CD8-positive, alpha-beta memory T cell (primary cell): ENCODE measurements at regions not wholly inside any gene's neighbourhood (a gene's known extent, or its start where the extent isn't known, plus 50 kb on each side); places are given as distances from the start of the nearest gene placed in this dataset.

Experiments
- CTCF ChIA-PET: fragments of 350-600 bp; sonication (Branson Sonifier 250); formaldehyde crosslinking; loops from one replicate; lab custom pipeline; 2021; ENCODE audit warnings: antibody characterized with exemption; lab: Charles Lee
- POLR2A ChIA-PET: fragments of 350-600 bp; sonication (Branson Sonifier 250); formaldehyde crosslinking; loops from one replicate; lab custom pipeline; 2021; ENCODE audit warnings: antibody characterized with exemption; lab: Charles Lee
- DNase-seq, 5 donors: peaks; one replicate each; pipeline versions ENCODE4 v3.0.0 to v3.0.0-alpha.2; 2020 to 2022; ENCODE audit warnings: mixed read lengths in 1 of 5
- H3K27ac ChIP-seq: one replicate; pipeline ENCODE4 v1.7.0; 2013; ENCODE audit warnings: low read depth, mild to moderate bottlenecking, low read length, moderate library complexity
- H3K27me3 ChIP-seq: 2 replicates; pipeline ENCODE4 v1.7.0; 2013; ENCODE audit warnings: low read length, mild to moderate bottlenecking; ENCODE audit not compliant: insufficient read depth, poor library complexity, severe bottlenecking
- H3K36me3 ChIP-seq: 2 replicates; pipeline ENCODE4 v1.7.0; 2013; ENCODE audit warnings: mild to moderate bottlenecking, low read length, moderate library complexity; ENCODE audit not compliant: insufficient read depth
- H3K4me1 ChIP-seq: 2 replicates; pipeline ENCODE4 v1.7.0; 2013; ENCODE audit warnings: mild to moderate bottlenecking, low read length, moderate library complexity; ENCODE audit not compliant: insufficient read depth
- H3K4me3 ChIP-seq: 2 replicates; pipeline ENCODE4 v1.7.0; 2013; ENCODE audit warnings: mild to moderate bottlenecking, low read length
- H3K9me3 ChIP-seq: 2 replicates; pipeline ENCODE4 v1.7.0; 2013; ENCODE audit warnings: mild to moderate bottlenecking, low read length
- H3K27ac Mint-ChIP-seq, 8 donors: one replicate each; pipeline ENCODE4 v1.8.0; 2020 to 2021; ENCODE audit warnings: mixed read lengths in 8 of 8, mild to moderate bottlenecking in 6 of 8, inconsistent platforms in 3 of 8, moderate library complexity in 3 of 8
- H3K27me3 Mint-ChIP-seq, 2 donors: one replicate each; pipeline ENCODE4 v1.8.0; 2020 to 2021; ENCODE audit warnings: mixed read lengths in 2 of 2, mild to moderate bottlenecking in 1 of 2, moderate library complexity in 1 of 2
- H3K36me3 Mint-ChIP-seq, 3 donors: one replicate each; pipeline ENCODE4 v1.8.0; 2020 to 2021; ENCODE audit warnings: mixed read lengths in 3 of 3, inconsistent platforms in 1 of 3, mild to moderate bottlenecking in 1 of 3
- H3K4me1 Mint-ChIP-seq, 3 donors: one replicate each; pipeline ENCODE4 v1.8.0; 2020 to 2021; ENCODE audit warnings: mixed read lengths in 3 of 3, inconsistent platforms in 1 of 3, mild to moderate bottlenecking in 1 of 3
- H3K4me3 Mint-ChIP-seq, 7 donors: one replicate each; pipeline ENCODE4 v1.8.0; 2020 to 2021; ENCODE audit warnings: mixed read lengths in 7 of 7, mild to moderate bottlenecking in 6 of 7, moderate library complexity in 4 of 7, inconsistent platforms in 2 of 7
- H3K9me3 Mint-ChIP-seq, 5 donors: one replicate each; pipeline ENCODE4 v1.8.0; 2020 to 2022; ENCODE audit warnings: mixed read lengths in 5 of 5, mild to moderate bottlenecking in 3 of 5, moderate library complexity in 2 of 5, inconsistent platforms in 1 of 5

- Histone ChIP-seq H3K4me3 (no peak overlapping the region), H3K27ac (no peak overlapping the region), H3K4me1 (no peaks in the 10 kb centered on the region), H3K9me3 (no peaks in the 10 kb centered on the region), H3K36me3 (no peaks in the 10 kb centered on the region), H3K27me3 (no peaks in the 10 kb centered on the region)
- ChIA-PET POLR2A (no interaction called here), CTCF (no interaction called here)
- peaks cover under 1 to 7% of the 10 kb centered on the region in 2 donors for H3K27me3 Mint-ChIP-seq
- DNase-seq: no peak
- H3K9me3 Mint-ChIP-seq: peaks cover 0 to 4% (median 3%) of the 10 kb centered on the region in 5 donors
- no peak overlapping the region for H3K4me3 Mint-ChIP-seq
- H3K36me3 Mint-ChIP-seq: peaks cover 0 to 2% (median 0%) of the 10 kb centered on the region in 3 donors
- H3K27ac Mint-ChIP-seq: no peak overlapping the region
- peaks cover 0 to 1% (median 0%) of the 10 kb centered on the region in 3 donors for H3K4me1 Mint-ChIP-seq
Observed at GRCh38 chr15:96462768-96463750, 132.6 kb downstream of the NR2F2 start.

- no peaks in the 10 kb centered on the region for H3K4me1 Mint-ChIP-seq
- H3K36me3 ChIP-seq: no peaks in the 10 kb centered on the region
- DNase-seq: no peak
- no peak overlapping the region for H3K27ac Mint-ChIP-seq
- no peak overlapping the region for H3K4me3 ChIP-seq
- H3K9me3 Mint-ChIP-seq: peaks cover 0 to 2% (median 0%) of the 10 kb centered on the region in 5 donors
- no peak overlapping the region for H3K4me3 Mint-ChIP-seq
- H3K27ac ChIP-seq: no peak overlapping the region
- ChIA-PET CTCF (no interaction called here), POLR2A (no interaction called here)
- H3K9me3 ChIP-seq: no peaks in the 10 kb centered on the region
- H3K27me3 ChIP-seq: no peaks in the 10 kb centered on the region
- H3K4me1 ChIP-seq: no peaks in the 10 kb centered on the region
- H3K27me3 Mint-ChIP-seq: no peaks in the 10 kb centered on the region
- H3K36me3 Mint-ChIP-seq: no peaks in the 10 kb centered on the region
Observed at GRCh38 chr15:96466389-96466947, 136.0 kb downstream of the NR2F2 start.

GRCh38 chr15:96468036-96468435 lies 137.5 kb downstream of the NR2F2 start:
- Mint-ChIP-seq H3K9me3 (peaks cover 0 to 4% (median 2%) of the 10 kb centered on the region in 5 donors), H3K4me1 (no peaks in the 10 kb centered on the region), H3K4me3 (no peak overlapping the region), H3K36me3 (no peaks in the 10 kb centered on the region), H3K27ac (no peak overlapping the region), H3K27me3 (no peaks in the 10 kb centered on the region)
- no peaks in the 10 kb centered on the region for H3K27me3 ChIP-seq
- POLR2A ChIA-PET: no interaction called here
- no peak for DNase-seq
- no peaks in the 10 kb centered on the region for H3K4me1 ChIP-seq
- CTCF ChIA-PET: no interaction called here
- H3K4me3 ChIP-seq: no peak overlapping the region
- no peak overlapping the region for H3K27ac ChIP-seq
- H3K36me3 ChIP-seq: no peaks in the 10 kb centered on the region
- no peaks in the 10 kb centered on the region for H3K9me3 ChIP-seq

- H3K4me3 Mint-ChIP-seq: no peak overlapping the region
- POLR2A ChIA-PET: no interaction called here
- CTCF ChIA-PET: no interaction called here
- no peaks in the 10 kb centered on the region for H3K4me1 Mint-ChIP-seq
- Histone ChIP-seq H3K27me3 (no peaks in the 10 kb centered on the region), H3K4me1 (no peaks in the 10 kb centered on the region), H3K27ac (no peak overlapping the region), H3K36me3 (no peaks in the 10 kb centered on the region), H3K4me3 (no peak overlapping the region), H3K9me3 (no peaks in the 10 kb centered on the region)
- H3K27ac Mint-ChIP-seq: no peak overlapping the region
- no peaks in the 10 kb centered on the region for H3K36me3 Mint-ChIP-seq
- H3K9me3 Mint-ChIP-seq: peaks cover 0 to 12% (median 2%) of the 10 kb centered on the region in 5 donors
- H3K27me3 Mint-ChIP-seq: no peaks in the 10 kb centered on the region
- no peak for DNase-seq
Observed at GRCh38 chr15:96470681-96471310, 140.3 kb downstream of the NR2F2 start.

GRCh38 chr15:96472681-96473080 lies 142.2 kb downstream of the NR2F2 start:
- no peaks in the 10 kb centered on the region for H3K36me3 Mint-ChIP-seq
- no peak for DNase-seq
- no peaks in the 10 kb centered on the region for H3K4me1 Mint-ChIP-seq
- Histone ChIP-seq H3K36me3 (no peaks in the 10 kb centered on the region), H3K27ac (no peak overlapping the region), H3K9me3 (no peaks in the 10 kb centered on the region), H3K4me3 (no peak overlapping the region), H3K27me3 (no peaks in the 10 kb centered on the region), H3K4me1 (no peaks in the 10 kb centered on the region)
- H3K27ac Mint-ChIP-seq: no peak overlapping the region
- H3K27me3 Mint-ChIP-seq: no peaks in the 10 kb centered on the region
- peaks cover 1 to 12% (median 2%) of the 10 kb centered on the region in 5 donors for H3K9me3 Mint-ChIP-seq
- no peak overlapping the region for H3K4me3 Mint-ChIP-seq
- ChIA-PET POLR2A (no interaction called here), CTCF (no interaction called here)

GRCh38 chr15:96473556-96473955 lies 143.1 kb downstream of the NR2F2 start:
- H3K36me3 ChIP-seq: no peaks in the 10 kb centered on the region
- H3K4me1 Mint-ChIP-seq: no peaks in the 10 kb centered on the region
- no peak overlapping the region for H3K27ac ChIP-seq
- ChIA-PET POLR2A (no interaction called here), CTCF (no interaction called here)
- H3K27me3 Mint-ChIP-seq: no peaks in the 10 kb centered on the region
- H3K36me3 Mint-ChIP-seq: no peaks in the 10 kb centered on the region
- H3K9me3 Mint-ChIP-seq: peaks cover 1 to 12% (median 2%) of the 10 kb centered on the region in 5 donors
- no peaks in the 10 kb centered on the region for H3K27me3 ChIP-seq
- H3K4me1 ChIP-seq: no peaks in the 10 kb centered on the region
- H3K4me3 Mint-ChIP-seq: no peak overlapping the region
- no peak overlapping the region for H3K4me3 ChIP-seq
- no peaks in the 10 kb centered on the region for H3K9me3 ChIP-seq
- DNase-seq: no peak
- H3K27ac Mint-ChIP-seq: no peak overlapping the region

- CTCF ChIA-PET: no interaction called here
- no peaks in the 10 kb centered on the region for H3K9me3 ChIP-seq
- no peak overlapping the region for H3K27ac ChIP-seq
- no peaks in the 10 kb centered on the region for H3K27me3 ChIP-seq
- H3K4me1 Mint-ChIP-seq: no peaks in the 10 kb centered on the region
- H3K27me3 Mint-ChIP-seq: no peaks in the 10 kb centered on the region
- no peaks in the 10 kb centered on the region for H3K36me3 Mint-ChIP-seq
- H3K9me3 Mint-ChIP-seq: peaks cover 1 to 12% (median 2%) of the 10 kb centered on the region in 5 donors
- H3K4me3 Mint-ChIP-seq: no peak overlapping the region
- H3K36me3 ChIP-seq: no peaks in the 10 kb centered on the region
- no peak for DNase-seq
- H3K4me1 ChIP-seq: no peaks in the 10 kb centered on the region
- POLR2A ChIA-PET: no interaction called here
- H3K4me3 ChIP-seq: no peak overlapping the region
- no peak overlapping the region for H3K27ac Mint-ChIP-seq
Observed at GRCh38 chr15:96474231-96474664, 143.7 kb downstream of the NR2F2 start.

- Histone ChIP-seq H3K27ac (no peak overlapping the region), H3K4me1 (no peaks in the 10 kb centered on the region), H3K36me3 (no peaks in the 10 kb centered on the region), H3K27me3 (no peaks in the 10 kb centered on the region), H3K4me3 (no peak overlapping the region), H3K9me3 (no peaks in the 10 kb centered on the region)
- no peak for DNase-seq
- peaks cover 0 to 2% of the 10 kb centered on the region in 2 donors for H3K27me3 Mint-ChIP-seq
- ChIA-PET POLR2A (no interaction called here), CTCF (no interaction called here)
- no peaks in the 10 kb centered on the region for H3K4me1 Mint-ChIP-seq
- peaks cover 0 to 12% (median 4%) of the 10 kb centered on the region in 5 donors for H3K9me3 Mint-ChIP-seq
- no peaks in the 10 kb centered on the region for H3K36me3 Mint-ChIP-seq
- no peak overlapping the region for H3K4me3 Mint-ChIP-seq
- no peak overlapping the region for H3K27ac Mint-ChIP-seq
Observed at GRCh38 chr15:96477227-96477626, 146.7 kb downstream of the NR2F2 start.
